Urothelium cell line (cell line): ENCODE measurements at regions not wholly inside any gene's neighbourhood (a gene's known extent, or its start where the extent isn't known, plus 50 kb on each side); places are given as distances from the start of the nearest gene placed in this dataset.

Experiments used
- DNase-seq: peaks from one replicate; pipeline ENCODE4 v3.0.0; 2011; ENCODE audit warnings: low spot score, mixed read lengths
- FAIRE-seq: peaks from 2 replicates; lab custom pipeline; 2011; peaks lifted over from hg19 to GRCh38; lab: Jason Lieb, UNC

DNA sequence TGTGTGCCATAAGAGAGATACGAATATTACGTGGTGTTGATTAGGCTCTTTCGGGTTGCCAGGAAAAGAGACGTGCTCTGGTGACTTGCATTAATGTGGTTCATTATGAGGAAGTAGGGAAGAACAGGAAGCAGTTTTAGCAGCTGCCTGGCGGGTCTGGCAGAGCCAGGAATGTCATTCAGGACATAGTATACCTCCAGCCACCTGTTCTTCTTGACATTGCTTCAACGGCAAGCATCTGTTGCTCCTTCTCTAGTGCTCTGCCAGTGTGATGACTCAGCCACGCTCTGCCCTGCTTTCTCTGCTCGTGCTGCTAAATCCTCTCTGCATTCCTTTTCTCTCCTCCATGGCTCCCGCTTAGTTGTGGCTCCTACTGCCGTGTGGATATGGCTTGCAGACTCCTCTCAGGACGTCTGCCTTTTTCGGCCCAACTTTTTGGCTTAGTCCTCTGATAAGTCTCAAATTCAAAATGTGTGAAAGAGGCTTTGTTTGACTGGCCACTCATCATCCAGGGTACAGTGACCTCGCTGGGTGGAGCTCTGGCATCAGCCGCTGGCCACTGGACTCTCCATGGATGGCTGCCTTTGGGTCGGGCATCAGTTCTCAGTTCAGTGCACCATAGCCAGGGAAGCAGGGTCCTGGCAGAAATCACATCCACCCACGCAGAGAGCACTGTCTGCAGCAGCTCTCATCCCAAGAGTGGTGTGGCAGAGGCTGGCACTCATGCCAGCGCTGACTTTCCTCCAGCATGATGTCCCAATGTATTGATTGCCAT, 89.3 kb upstream of the KLF3 start:
- DNase-seq (no peak), FAIRE-seq (no peak)

DNA sequence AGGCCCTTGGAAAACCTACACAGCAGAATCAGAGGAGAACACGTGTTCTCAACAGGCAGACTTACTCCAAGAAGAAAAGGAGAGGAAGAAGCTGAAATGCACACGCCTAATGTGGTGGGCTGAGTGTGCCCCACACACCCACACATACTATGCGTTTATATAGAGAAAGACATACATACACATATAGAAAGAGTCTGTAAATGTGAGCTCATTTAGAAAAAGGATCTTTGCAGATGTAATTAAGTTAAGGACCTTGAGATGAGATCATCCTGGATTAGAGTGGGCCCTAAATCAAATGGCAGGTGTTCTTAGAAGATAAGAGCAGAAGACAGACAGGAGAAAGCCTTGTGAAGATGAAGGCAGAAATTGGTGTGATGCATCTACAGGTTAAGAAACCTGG, 87.2 kb upstream of the KLF3 start:
- FAIRE-seq, result no peak

DNA sequence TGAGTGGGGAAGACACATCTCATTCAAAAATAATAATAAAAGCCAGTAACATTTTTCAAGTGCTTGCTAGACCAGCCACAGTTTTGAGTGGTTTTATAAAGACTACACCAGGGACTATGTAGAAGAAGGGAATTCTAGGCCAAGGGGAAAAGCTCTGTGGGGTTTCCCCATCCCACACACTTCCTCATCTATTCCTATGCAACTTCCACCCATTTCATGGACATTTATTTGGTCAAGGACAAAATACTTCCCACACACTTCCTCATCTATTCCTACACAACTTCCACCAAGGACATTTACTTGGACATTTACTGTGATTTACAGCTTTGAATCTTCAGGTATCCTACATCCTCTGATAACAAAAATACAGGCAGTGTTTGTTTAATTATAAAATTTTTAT, 86.5 kb upstream of the KLF3 start:
- FAIRE-seq (no peak), DNase-seq (no peak)

More for the DNA sequence above, 87.2 kb upstream of the KLF3 start:
- DNase-seq, result no peak

DNA sequence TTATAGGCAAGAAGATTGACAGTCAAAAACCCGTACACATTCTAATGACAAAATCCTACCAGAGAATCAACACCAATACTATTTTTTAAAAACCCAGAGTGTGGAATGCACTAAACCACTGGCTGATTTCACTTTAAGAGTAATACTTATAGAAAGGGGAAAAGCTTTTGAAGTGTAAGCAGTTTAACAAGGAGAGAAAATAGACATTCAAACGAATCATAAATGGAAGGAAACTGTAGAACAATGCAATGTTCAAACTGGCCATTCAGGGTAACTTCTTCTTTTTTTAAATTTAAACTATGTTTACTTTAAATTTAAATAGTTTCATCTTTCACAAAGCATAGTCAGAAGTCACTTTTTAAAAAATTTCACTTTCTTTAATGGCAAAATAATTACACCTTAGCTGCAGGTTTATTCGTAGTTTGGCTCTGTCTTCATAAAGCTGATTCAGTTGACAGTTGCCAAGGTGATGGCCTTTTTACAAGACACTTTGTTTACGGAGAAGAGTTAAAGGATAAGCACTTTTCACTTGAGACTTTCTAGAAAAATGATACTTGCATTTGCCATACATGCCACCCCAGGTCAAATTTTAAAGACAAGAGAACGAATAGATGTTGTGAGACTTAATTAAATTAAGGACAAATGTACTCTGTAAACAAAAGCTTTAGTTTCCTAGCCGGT, 82.4 kb upstream of the KLF3 start:
- FAIRE-seq, result no peak
- DNase-seq, result no peak

DNA sequence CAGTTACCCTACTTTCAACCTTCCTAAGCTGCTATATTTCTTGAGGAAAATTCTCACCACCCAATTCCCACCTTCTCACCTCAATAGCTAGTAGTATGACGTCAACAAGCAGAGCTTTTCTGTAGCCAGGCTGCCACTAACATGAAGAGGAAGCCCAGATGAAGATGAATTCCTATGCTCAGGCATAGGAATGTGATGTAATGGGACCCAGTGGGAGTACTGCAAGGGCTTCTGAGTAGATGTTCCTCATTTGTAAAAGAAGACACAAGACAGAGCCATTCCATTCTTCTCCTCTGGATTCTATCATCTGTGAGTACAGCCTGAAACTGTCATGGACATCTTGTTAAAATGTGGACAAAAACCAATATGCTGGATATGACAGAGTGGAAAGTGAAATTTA, 81.6 kb upstream of the KLF3 start:
- DNase-seq (no peak), FAIRE-seq (no peak)

DNA sequence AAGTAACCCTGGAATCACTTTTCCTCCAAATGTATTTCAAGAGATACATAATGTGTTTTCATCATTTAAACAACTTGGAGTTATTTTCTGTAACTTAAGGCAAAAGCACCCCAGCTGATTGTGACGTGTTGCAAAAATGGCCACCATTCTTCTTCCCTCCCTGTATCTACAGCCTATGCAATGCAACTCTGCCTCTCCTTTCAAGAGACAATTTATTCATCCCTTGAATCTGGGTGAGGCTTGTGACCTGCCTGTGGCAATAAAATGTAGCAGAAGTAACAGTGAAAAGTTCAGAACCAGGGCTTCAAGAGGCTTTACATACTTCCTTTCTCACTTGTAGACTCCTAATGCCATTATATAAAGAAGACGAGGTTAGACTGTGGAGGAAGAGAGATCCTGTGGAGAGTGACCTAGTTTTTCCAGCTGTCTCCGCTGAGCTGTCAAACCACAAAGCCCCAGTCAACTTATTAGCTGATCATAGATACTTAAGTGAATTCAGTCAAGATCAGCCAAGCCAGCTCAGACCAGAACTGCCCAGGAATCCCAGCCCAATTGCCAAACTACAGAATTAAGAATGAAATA, 81.0 kb upstream of the KLF3 start:
- FAIRE-seq, result no peak
- DNase-seq, result no peak

DNA sequence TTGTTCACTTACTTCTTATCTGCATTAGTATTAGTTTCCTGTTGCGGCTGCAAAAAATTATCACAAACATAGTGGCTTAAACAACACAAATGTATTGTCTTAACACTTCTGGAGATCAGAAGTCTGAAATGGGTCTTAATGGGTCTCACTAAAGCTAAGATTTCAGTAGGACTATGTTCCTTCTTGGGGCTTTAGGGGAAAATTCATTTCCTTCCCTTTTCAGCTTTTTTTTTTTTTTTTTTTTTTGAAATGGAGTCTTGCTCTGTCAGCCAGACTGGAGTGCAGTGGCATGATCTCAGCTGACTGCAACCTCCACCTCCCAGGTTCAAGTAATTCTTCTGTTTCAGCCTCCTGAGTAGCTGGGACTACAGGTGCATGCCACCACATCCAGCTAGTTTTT, 78.1 kb upstream of the KLF3 start:
- FAIRE-seq (no peak), DNase-seq (no peak)

DNA sequence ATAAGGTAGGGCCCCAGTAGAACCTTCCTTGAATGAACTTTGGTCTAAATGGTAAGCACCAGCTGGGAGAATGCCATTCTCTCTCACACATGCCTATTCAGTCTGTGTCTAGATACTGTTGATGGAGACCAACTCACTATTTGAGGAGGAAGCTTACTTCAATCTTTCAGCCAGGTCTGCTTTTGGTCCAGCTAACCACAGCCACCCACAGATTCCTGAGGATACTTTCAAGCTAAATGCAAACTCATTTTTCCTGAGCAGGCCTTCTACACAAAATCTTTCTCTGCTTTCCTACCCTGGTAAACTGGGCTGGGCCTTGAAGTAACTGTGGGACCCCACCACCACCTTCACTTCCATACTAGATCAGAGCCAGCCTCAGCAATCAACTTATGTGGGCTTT, 76.9 kb upstream of the KLF3 start:
- no peak for DNase-seq
- FAIRE-seq, result no peak

DNA sequence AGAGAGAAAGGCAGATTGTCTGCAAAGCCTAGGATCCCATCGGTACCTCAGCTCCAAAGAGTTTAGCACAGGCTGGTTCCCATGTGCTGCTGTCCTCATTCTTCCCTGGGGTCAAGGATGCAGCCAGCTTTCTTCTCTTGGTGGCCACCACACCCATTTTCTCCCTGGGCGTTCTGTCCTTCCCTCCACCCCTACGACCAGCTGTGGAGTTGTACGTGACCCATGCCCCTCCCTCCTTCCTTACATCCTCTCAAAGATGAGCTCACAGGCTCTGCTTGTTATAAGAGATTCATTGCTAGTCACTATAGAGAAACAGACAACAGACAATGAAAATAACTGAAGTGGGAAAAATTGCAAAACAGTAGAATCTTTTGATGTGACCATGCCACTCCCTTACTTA, 74.0 kb upstream of the KLF3 start:
- FAIRE-seq, result no peak

DNA sequence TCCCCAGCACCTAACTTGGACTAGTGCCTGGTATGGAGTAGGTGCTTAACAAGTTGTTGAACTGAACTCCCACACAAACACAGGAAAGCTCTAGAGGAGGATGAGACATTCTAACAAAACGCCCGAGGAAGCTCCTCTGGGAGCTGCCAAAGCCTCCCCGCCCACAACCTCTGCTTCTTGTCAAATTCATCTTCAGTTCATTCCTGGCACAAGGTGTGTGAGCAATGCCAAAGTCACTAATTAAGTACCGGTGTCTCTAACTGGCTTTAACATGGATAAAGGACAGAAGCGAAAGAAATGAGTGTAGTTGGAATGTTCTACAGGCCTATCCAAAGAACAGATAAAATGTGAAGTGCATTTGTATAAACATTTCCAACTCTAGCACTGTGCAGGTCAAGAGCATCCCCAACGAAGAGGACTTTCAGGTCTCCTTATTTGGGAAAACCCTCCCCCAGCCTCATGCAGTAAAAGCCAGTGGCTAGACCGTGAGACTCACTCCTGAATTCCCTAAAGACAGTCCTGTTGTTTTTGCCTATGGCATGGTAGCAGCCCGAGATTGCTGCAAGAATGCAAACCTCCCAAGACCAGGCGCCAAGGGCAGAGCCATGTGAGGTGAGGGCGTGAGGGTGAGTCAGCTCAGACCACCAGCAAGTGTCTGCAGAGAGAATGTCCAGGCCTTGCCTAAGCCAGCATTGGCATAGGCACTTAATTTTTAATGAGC, 72.2 kb upstream of the KLF3 start:
- FAIRE-seq, result no peak

More for the DNA sequence above, 74.0 kb upstream of the KLF3 start:
- no peak for DNase-seq

DNA sequence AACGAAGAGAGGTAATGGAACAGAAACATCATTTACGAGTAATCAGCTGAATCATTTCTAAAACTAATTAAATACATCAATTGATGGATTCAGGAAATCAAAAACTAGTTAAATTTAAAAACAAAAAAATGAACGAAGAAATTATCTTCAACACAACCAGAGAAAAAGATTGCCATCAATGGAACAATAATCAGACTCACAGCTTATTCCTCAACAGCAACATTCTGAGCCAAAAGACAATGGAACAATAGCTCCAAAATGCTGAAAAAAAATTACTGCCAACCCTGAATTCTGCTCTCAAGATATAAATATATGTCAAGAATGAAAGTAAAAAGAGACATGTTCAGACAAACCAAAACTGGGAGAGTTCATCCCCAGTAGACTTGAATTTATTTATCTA, 65.5 kb upstream of the KLF3 start:
- no peak for FAIRE-seq

More for the DNA sequence above, 72.2 kb upstream of the KLF3 start:
- DNase-seq, result no peak

DNA sequence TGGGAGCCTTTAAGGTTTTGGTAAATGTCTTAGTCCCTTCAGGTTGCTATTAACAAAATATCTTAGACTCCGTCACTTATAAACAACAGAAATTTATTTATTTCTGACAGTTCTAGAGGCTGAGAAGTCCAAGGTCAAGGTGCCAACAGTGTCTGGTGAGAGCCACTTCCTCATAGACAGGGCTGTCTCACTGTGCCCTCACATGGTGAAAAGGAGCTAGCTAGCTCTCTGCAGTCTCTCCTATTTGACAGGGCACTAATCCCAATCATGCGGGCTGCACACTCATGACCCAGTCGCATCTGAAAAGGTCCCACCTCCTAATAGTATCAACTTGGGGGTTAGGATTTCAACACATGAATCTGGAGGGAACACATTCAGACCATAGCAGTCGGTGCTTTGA, 63.4 kb upstream of the KLF3 start:
- no peak for FAIRE-seq
- no peak for DNase-seq

More for the DNA sequence above, 65.5 kb upstream of the KLF3 start:
- DNase-seq, result no peak

DNA sequence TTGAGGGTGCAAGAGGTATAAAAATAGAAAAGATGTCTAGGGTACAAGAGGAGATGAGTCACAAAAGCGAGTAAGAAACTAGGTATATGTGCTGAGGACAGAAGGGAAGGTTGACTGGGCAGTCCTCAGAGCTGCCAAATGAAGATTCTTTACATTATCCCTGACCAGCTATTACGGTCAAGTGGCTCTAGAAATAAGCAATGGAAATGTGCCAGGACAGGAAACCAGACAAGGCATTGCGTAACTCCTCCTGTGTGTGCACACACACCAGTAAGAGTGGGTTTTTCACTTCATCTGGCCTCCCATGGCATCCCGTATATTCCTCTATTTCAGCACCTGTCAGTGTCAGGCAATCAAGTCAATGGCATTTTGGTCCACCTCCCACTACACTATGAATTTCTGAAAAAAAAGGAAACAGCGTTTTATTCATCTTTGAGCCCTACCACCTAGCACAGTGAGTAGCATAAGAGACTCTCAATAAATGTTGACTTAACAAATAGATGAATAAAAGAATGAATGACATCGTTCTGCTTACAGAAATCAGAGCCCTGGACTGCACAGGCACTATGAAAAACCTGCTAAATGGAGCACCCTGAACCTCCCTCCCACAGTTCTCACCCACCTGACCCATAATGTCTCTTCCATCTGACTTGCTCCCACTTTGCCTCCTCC, 62.6 kb upstream of the KLF3 start:
- FAIRE-seq (peak; percentile 77), DNase-seq (peak; percentile 25)

DNA sequence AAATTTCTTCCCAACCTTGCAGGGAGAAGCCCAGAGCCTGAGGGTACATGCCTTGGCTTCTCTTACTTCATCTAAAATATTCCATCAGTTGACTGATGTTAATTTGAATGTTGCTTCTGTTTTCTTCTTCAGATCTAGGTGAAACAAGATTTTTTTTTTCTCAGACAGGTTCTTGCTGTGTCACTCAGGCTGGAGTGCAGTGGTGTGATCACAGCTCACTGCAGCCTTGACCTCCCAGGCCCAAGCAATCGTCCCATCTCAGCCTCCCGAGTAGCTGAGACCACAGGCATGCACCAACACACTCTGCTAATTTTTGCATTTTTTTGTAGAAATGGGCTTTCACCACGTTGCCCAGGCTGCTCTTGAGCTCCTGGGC, 62.1 kb upstream of the KLF3 start:
- FAIRE-seq, result no peak
- DNase-seq, result no peak

DNA sequence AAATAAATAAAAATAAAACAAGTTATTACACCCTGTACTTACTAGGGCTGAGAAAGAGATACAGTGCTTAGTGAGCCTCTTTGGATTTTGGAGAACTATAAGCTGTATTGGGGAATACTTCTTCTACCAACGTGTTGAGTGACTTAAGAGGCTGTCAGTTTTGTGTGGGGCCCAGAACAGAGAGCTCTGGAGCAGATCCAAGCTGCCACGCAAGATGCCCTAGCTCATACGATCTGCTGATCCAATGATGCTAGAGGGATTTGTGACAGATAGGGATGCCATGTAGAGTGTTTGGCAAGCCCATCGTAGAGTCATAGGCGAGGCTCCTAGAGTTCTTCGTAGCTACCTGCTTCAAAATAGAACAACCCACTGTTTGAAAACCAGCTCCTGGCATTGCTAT, 60.3 kb upstream of the KLF3 start:
- no peak for FAIRE-seq
- DNase-seq, result no peak

DNA sequence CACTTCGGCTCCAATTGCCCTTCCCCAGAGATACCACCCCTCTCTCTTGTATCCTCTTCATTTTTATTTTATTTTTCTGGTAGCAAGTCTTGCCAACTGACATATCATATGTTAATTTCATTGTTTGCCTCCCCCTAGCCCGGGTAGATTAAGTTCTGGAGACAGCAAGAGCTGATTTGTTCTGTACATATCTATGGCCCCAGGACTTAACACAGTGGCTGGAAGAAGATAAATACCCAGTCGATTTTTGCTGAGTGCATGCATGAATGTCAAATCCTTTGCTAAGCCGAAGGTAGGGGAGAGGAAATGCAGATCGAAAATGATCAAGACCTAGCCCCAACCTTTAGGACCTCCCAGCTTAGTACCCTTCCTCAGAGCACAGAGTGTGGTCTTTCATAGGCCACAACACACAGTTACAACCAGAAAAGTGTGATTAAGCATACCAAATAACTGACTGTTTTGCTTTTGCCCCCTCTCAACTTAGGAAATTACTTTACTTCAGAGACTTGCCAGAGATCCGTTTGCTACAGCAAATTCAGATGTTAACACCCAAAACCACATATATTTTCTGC, 58.7 kb upstream of the KLF3 start:
- DNase-seq (no peak), FAIRE-seq (no peak)

DNA sequence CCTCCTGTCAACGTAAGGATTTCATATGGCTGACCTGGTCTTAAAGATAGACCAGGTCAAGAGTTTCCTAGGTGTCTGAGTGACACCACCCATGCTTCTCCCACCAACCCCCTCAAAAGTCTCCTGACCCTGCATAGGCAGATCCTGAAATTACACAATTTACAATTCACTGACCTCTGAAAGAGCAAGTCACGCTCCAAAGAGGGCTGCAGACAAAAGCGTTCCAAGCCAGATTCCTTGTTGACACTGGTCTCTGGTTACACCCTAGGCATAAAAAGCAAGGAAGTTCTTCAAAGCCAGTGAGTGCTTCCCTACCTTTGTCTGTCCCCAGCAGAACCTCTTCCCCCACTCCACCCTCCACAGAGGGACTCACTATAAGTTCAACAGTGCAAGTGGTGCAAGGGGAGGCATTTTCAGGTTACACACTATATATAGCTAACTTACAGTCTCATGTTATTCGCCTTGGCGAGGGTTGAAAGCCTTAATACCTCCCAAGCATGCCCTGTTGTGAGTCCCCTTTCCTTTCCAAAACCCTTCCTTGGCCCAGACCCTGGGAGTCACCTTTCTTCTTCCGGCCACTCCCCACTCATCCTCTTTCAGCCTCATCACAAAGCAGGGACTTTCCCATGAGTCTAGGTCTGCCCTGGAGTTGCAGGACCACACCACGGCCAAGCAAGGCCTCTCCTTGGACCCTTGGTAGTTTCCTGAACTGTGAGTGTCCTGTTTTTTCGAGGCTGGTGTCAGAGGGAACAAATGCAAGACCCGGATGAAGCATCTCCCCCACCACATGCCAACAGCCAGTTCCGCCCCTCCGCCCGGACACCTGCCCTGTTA, 58.0 kb upstream of the KLF3 start:
- no peak for DNase-seq
- FAIRE-seq, result no peak

DNA sequence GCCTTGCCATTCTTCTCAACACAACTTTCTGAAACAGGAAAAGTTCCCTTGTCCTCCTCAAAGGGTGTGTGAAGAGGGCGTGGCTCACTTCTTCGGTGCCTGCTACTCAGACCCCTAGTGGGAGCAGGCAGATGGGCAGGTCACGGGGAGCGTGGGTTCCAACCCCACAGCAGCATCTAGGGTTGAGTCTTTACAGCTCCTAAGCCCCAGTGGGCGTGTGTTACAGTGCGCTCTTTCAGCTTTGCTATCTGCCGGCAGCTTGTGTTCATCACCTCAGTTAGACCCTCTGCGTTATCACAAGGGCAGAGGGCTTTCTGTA, 57.5 kb upstream of the KLF3 start:
- DNase-seq (no peak), FAIRE-seq (no peak)

DNA sequence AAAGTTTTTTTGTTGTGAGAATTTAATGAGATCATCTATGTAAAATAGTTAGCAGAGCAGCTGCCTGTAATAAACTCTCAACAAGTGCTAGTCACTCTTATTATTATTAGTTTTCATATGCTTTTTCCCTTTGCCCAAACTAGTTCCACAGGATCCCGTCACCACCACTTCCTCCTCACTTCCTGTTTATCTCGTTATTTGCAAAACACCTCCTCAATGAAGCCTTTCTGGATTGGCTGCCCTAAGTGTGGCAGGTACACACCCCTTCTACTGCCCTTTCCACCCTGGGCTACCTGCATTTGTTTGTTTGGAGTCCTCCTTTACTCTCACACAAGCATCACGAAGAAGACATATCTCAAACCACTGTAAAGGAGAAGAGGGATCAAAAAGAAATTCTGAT, 54.4 kb upstream of the KLF3 start:
- DNase-seq, result no peak

DNA sequence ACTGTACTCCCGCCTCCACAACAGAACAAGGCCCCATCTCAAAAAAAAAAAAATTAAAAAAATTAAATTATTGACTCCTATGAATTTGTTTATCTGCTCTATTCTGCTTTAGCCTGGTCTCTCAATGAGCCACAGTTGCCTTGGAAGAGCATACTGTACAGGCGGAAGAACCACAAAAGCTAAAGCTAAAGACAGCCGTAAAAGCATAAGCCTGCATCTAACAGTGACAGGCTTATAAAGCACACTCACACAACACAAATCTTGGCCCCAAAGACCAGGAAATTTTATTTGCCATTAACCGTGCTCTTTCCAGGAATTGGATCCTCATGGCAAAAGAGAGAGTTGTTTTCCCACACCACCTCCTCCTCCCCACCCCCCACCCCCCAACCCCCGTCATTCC, 53.5 kb upstream of the KLF3 start:
- DNase-seq (no peak), FAIRE-seq (no peak)

More for the DNA sequence above, 54.4 kb upstream of the KLF3 start:
- no peak for FAIRE-seq
